Liver (tissue), 3 donors: ENCODE measurements at regions not wholly inside any gene's neighbourhood (a gene's known extent, or its start where the extent isn't known, plus 50 kb on each side); places are given as distances from the start of the nearest gene placed in this dataset.

ENCODE experiments used
- ATF3 ChIP-seq: IDR thresholded peaks from 2 replicates; pipeline ENCODE4 v1.6.1; 2016; ENCODE audit warnings: antibody characterized with exemption
- CTCF ChIP-seq: fragments of 150-350 bp; IDR thresholded peaks from 2 replicates; pipeline ENCODE4 v1.5.1; 2017; ENCODE audit warnings: improper control_type of control experiment, low read depth, low read length; ENCODE audit not compliant: missing input control
- EGR1 ChIP-seq, 2 donors: IDR thresholded peaks; 2 replicates each; pipeline ENCODE4 v1.6.1; 2016 to 2018; ENCODE audit warnings: antibody characterized with exemption in 2 of 2, low read depth in 2 of 2
- GABPA ChIP-seq, 2 donors: IDR thresholded peaks in 1 of 2; conservative IDR thresholded peaks in 1 of 2; 2 replicates each; pipeline ENCODE4 v1.6.1; 2016; ENCODE audit warnings: antibody characterized with exemption in 2 of 2, mild to moderate bottlenecking in 1 of 2, moderate library complexity in 1 of 2
- REST ChIP-seq: IDR thresholded peaks from 2 replicates; pipeline ENCODE4 v1.6.1; 2016; ENCODE audit warnings: antibody characterized with exemption, mild to moderate bottlenecking
- SP1 ChIP-seq: IDR thresholded peaks from 2 replicates; pipeline ENCODE4 v1.6.1; 2018; ENCODE audit warnings: antibody characterized with exemption, mild to moderate bottlenecking
- YY1 ChIP-seq: IDR thresholded peaks from 2 replicates; pipeline ENCODE4 v1.6.1; 2016; ENCODE audit warnings: antibody characterized with exemption, mild to moderate bottlenecking
- donor health status: healthy.
- donor health status: healthy.

- TF ChIP-seq SP1 (no peak), CTCF (no peak), REST (no peak), YY1 (no peak), EGR1 (IDR thresholded peaks at IDR 0.05; ENCODE audit: low read depth in 2 of 2) (no peak), ATF3 (no peak), GABPA (IDR thresholded peaks at IDR 0.05 in 1 of 2, conservative IDR thresholded peaks at IDR 0.05 in 1 of 2) (no peak)
These were observed 195.1 kb downstream of the HLX start for GRCh38 chr1:221074332-221074731.
